IPS-20b (cell line): ENCODE measurements at regions not wholly inside any gene's neighbourhood (a gene's known extent, or its start where the extent isn't known, plus 50 kb on each side); places are given as distances from the start of the nearest gene placed in this dataset.

Experiments
- H3K27ac ChIP-seq: one replicate; pipeline ENCODE4 v1.5.1; 2013; ENCODE audit warnings: low read length
- H3K27me3 ChIP-seq: 2 replicates; pipeline ENCODE4 v1.6.1; 2013; ENCODE audit warnings: mild to moderate bottlenecking, low read length, inconsistent platforms; ENCODE audit not compliant: insufficient read depth
- H3K36me3 ChIP-seq: 2 replicates; pipeline ENCODE4 v1.6.1; 2013; ENCODE audit warnings: low read depth, mild to moderate bottlenecking, inconsistent platforms, low read length, moderate library complexity; ENCODE audit not compliant: insufficient read depth
- H3K4me1 ChIP-seq: 2 replicates; pipeline ENCODE4 v1.6.1; 2013; ENCODE audit warnings: mild to moderate bottlenecking, control low read depth, inconsistent platforms, low read length, moderate library complexity; ENCODE audit not compliant: insufficient read depth
- H3K4me3 ChIP-seq: 2 replicates; pipeline ENCODE4 v1.5.1; 2013; ENCODE audit warnings: mild to moderate bottlenecking, low read length, inconsistent platforms
- H3K9ac ChIP-seq: 2 replicates; pipeline ENCODE4 v1.6.1; 2013; ENCODE audit warnings: low read depth, mild to moderate bottlenecking, inconsistent platforms, low read length, moderate library complexity
- H3K9me3 ChIP-seq: 2 replicates; pipeline ENCODE4 v1.6.1; 2013; ENCODE audit warnings: mild to moderate bottlenecking, low read depth, low read length, inconsistent platforms; ENCODE audit not compliant: insufficient read depth

DNA sequence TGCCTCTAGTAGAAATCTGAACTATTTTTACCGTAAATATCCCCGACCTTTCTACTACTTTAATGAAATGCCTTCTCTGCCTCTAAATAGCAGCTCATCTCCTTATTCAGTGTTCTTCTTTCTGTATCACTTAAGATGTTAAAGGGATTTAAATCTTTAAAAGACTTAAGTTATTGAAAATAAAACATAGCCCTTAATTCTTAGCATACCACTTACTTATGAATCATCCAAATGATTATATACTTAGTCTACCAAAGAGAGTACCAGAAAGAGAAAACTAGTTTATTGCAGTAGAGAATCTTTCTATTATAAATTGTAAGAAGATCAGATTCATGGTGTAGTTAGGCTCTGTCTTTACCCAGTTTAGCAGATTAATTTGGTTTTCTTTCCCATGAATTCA, 802.0 kb downstream of the TBL1XR1 start:
- H3K36me3 ChIP-seq, result no peaks in the 10 kb centered on the region

GRCh38 chr3:176378789-176379188, 818.5 kb downstream of the TBL1XR1 start:
- Histone ChIP-seq H3K9me3 (no peaks in the 10 kb centered on the region), H3K4me3 (no peak overlapping the region), H3K27me3 (no peaks in the 10 kb centered on the region), H3K27ac (no peak overlapping the region), H3K4me1 (no peaks in the 10 kb centered on the region), H3K9ac (no peak overlapping the region), H3K36me3 (no peaks in the 10 kb centered on the region)

More for the DNA sequence above, 802.0 kb downstream of the TBL1XR1 start:
- Histone ChIP-seq H3K9ac (no peak overlapping the region), H3K4me1 (no peaks in the 10 kb centered on the region), H3K27ac (no peak overlapping the region), H3K4me3 (no peak overlapping the region), H3K27me3 (no peaks in the 10 kb centered on the region), H3K9me3 (no peaks in the 10 kb centered on the region; the same call in 1 of the 2 replicates)

- H3K9me3 ChIP-seq, result no peaks in the 10 kb centered on the region
Observed at GRCh38 chr3:176376531-176376930, 820.8 kb downstream of the TBL1XR1 start.

DNA sequence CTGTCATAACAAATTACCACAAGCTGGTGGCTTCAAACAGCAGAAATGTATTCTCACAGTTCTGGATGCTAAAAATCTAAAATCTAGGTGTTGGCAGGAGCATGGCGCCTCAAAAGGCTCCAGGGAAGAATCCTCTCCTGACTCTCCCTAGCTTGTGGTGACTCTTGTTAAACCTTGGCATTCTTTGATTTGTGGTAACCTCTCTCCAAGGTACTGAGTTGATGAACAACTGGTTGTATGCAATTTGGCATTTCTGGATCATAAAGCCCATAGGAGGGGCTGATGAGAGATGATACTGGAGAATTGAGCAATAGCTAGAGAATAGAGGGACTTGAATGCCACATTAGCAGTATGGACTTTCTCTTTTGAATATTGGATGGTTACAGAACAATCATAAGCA, 821.8 kb downstream of the TBL1XR1 start:
- H3K9ac ChIP-seq, result no peak overlapping the region
- no peak overlapping the region for H3K4me3 ChIP-seq
- H3K9me3 ChIP-seq, result no peaks in the 10 kb centered on the region
- no peaks in the 10 kb centered on the region for H3K36me3 ChIP-seq
- H3K4me1 ChIP-seq, result no peaks in the 10 kb centered on the region
- no peaks in the 10 kb centered on the region for H3K27me3 ChIP-seq
- H3K27ac ChIP-seq, result no peak overlapping the region

More at GRCh38 chr3:176376531-176376930, 820.8 kb downstream of the TBL1XR1 start:
- Histone ChIP-seq H3K27ac (no peak overlapping the region), H3K27me3 (no peaks in the 10 kb centered on the region), H3K4me3 (no peak overlapping the region), H3K4me1 (no peaks in the 10 kb centered on the region), H3K36me3 (no peaks in the 10 kb centered on the region), H3K9ac (no peak overlapping the region)

DNA sequence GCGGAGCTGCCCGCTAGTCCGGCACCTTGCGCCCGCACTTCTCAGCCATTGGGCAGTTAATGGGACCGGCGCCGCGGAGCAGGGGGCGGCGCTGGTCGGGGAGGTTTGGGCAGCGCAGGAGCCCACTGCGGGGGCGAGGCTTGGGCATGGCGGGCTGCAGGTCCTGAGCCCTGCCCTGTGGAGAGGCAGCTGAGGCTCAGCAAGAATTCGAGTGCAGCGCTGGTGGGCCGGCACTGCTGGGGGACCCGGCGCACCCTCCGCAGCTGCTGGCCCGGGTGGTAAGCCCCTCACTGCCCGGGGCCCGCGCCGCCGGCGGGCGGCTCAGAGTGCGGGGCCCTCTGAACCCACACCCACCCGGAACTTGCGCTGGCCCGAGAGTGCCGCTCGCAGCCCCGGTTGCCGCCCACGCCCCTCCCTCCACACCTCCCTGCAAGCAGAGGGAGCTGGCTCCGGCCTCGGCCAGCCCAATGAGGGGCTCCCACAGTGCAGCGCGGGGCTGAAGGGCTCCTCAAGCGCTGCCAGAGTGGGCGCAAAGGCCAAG, 835.0 kb downstream of the TBL1XR1 start:
- H3K27ac ChIP-seq, result no peak overlapping the region
- no peak overlapping the region for H3K9ac ChIP-seq
- H3K4me1 ChIP-seq, result no peaks in the 10 kb centered on the region
- no peaks in the 10 kb centered on the region for H3K36me3 ChIP-seq
- H3K27me3 ChIP-seq, result no peaks in the 10 kb centered on the region
- no peaks in the 10 kb centered on the region for H3K9me3 ChIP-seq
- H3K4me3 ChIP-seq, result no peak overlapping the region

GRCh38 chr3:176359211-176359610, 838.1 kb downstream of the TBL1XR1 start:
- H3K4me1 ChIP-seq, result no peaks in the 10 kb centered on the region
- H3K27me3 ChIP-seq, result no peaks in the 10 kb centered on the region
- no peak overlapping the region for H3K9ac ChIP-seq
- no peaks in the 10 kb centered on the region for H3K36me3 ChIP-seq
- H3K4me3 ChIP-seq, result no peak overlapping the region
- H3K9me3 ChIP-seq, result no peaks in the 10 kb centered on the region
- H3K27ac ChIP-seq, result no peak overlapping the region

- no peaks in the 10 kb centered on the region for H3K27me3 ChIP-seq
- no peaks in the 10 kb centered on the region for H3K9me3 ChIP-seq
Observed at GRCh38 chr3:176357891-176358290, 839.4 kb downstream of the TBL1XR1 start.

GRCh38 chr3:176354843-176355242, 842.4 kb downstream of the TBL1XR1 start:
- Histone ChIP-seq H3K9me3 (no peaks in the 10 kb centered on the region), H3K27me3 (no peaks in the 10 kb centered on the region), H3K27ac (no peak overlapping the region), H3K9ac (no peak overlapping the region), H3K4me3 (no peak overlapping the region), H3K4me1 (no peaks in the 10 kb centered on the region), H3K36me3 (no peaks in the 10 kb centered on the region)

More at GRCh38 chr3:176357891-176358290, 839.4 kb downstream of the TBL1XR1 start:
- H3K4me1 ChIP-seq, result no peaks in the 10 kb centered on the region
- no peak overlapping the region for H3K4me3 ChIP-seq
- no peaks in the 10 kb centered on the region for H3K36me3 ChIP-seq
- H3K9ac ChIP-seq, result no peak overlapping the region
- no peak overlapping the region for H3K27ac ChIP-seq

DNA sequence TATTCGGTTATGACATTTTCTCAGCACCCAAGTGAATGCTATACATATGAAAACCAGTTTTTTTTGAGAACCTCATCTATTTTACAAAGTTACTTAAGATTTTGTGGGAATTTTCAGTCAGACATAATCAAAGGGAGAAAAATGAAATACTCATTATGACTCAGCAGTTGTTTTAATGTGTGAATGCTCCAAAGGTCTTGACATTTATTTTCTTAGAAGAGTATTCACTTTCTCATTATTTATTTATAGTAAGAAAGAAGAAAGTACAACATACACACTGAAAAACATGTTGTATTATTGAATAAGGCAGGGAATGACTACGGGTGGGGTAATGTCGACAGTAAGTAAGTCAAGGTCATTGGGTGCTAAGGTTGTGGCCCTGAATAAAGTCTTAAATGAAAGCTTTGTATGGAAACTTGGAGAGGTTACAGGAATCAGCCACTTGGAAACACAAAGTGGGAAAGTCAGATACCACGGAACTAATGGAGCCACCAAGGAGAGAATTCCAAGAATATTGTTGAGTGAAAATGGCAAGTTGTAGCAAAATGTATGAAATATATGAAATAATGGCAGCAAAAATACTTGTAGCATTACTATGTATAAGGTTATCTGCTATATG, 844.5 kb downstream of the TBL1XR1 start:
- Histone ChIP-seq H3K4me3 (no peak overlapping the region), H3K9me3 (no peaks in the 10 kb centered on the region), H3K4me1 (no peaks in the 10 kb centered on the region), H3K36me3 (no peaks in the 10 kb centered on the region), H3K27me3 (no peaks in the 10 kb centered on the region), H3K9ac (no peak overlapping the region), H3K27ac (no peak overlapping the region)

GRCh38 chr3:176351408-176351807, 845.9 kb downstream of the TBL1XR1 start:
- Histone ChIP-seq H3K27me3 (no peaks in the 10 kb centered on the region), H3K4me1 (no peaks in the 10 kb centered on the region), H3K4me3 (no peak overlapping the region), H3K9ac (no peak overlapping the region), H3K9me3 (no peaks in the 10 kb centered on the region), H3K36me3 (no peaks in the 10 kb centered on the region), H3K27ac (no peak overlapping the region)

- H3K4me1 ChIP-seq, result no peaks in the 10 kb centered on the region
- no peaks in the 10 kb centered on the region for H3K9me3 ChIP-seq
- H3K4me3 ChIP-seq, result no peak overlapping the region
- H3K9ac ChIP-seq, result no peak overlapping the region
- H3K36me3 ChIP-seq, result no peaks in the 10 kb centered on the region
- no peaks in the 10 kb centered on the region for H3K27me3 ChIP-seq
- H3K27ac ChIP-seq, result no peak overlapping the region
Observed at GRCh38 chr3:176349706-176350105, 847.6 kb downstream of the TBL1XR1 start.

DNA sequence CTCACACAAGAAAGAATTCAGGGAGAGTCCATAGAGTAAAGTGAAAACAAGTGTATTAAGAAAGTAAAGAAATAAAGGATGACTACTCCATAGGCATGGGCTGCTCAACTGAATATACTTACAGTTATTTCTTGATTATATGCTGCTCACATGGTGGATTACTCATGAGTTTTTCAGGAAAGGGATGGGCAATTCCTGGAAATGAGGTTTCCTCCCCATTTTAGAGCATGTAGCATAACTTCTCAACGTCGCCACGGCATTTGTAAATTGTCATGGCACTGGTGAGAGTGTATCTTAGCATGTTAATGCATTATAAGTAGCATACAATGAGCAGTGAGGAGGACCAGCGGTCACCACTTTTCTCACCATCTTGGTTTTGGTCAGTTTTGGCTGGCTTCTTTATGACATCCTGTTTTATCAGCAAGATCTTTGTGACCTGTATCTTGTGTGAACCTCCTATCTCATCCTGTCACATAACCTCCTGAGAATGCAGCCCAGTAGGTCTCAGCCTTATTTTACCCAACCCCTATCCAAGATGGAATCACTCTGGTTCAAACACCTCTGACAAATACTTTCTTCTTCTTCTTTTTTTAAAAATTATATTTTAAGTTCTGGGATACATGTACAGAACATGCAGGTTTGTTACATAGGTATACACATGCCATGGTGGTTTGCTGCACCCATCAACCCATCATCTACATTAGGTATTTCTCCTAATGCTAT, 849.7 kb downstream of the TBL1XR1 start:
- H3K27ac ChIP-seq, result no peak overlapping the region
- no peak overlapping the region for H3K4me3 ChIP-seq
- no peaks in the 10 kb centered on the region for H3K36me3 ChIP-seq
- no peak overlapping the region for H3K9ac ChIP-seq
- no peaks in the 10 kb centered on the region for H3K27me3 ChIP-seq
- no peaks in the 10 kb centered on the region for H3K4me1 ChIP-seq
- H3K9me3 ChIP-seq, result no peaks in the 10 kb centered on the region
